HG02970 (cell line): ENCODE measurements at regions not wholly inside any gene's neighbourhood (a gene's known extent, or its start where the extent isn't known, plus 50 kb on each side); places are given as distances from the start of the nearest gene placed in this dataset.
"Not testable (repeated sequence)": the region's sequence is repeated elsewhere in the genome, so short reads cannot be mapped to it uniquely, and the experiment has no call there.

Source experiments
- ATAC-seq: cut with Tn5 transposase; IDR thresholded peaks from one replicate; pipeline ENCODE4 v1.9.1; 2021; ENCODE audit warnings: mild to moderate bottlenecking, moderate library complexity, moderate number of reproducible peaks; ENCODE audit not compliant: unreplicated experiment, low FRiP score

DNA sequence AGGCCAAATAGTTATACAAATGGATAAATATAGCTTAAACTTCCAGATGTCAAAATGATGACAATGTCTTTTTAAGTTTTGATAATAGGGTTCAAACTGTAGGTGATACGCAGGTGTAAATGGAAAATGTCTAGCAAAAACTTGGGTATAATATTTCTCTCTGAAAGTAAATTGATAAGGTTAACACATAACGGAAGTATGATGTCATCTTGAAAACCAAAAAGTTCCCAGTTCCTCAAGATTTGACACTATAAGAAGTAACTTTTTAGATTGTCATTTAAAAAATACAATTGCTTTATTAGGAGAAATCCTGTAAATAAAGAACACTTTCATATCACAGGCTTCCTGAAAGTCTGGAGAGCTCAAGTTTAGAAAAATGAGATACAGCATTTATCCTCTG lies 483.4 kb downstream of the FRK start:
- no peak for ATAC-seq

- ATAC-seq, result no peak
Measured at GRCh38 chr6:115575285-115575684, 485.4 kb downstream of the FRK start.

- no peak for ATAC-seq
Measured at GRCh38 chr6:115573861-115574260, 486.8 kb downstream of the FRK start.

GRCh38 chr6:115570331-115570730 lies 490.4 kb downstream of the FRK start:
- ATAC-seq, result no peak

DNA sequence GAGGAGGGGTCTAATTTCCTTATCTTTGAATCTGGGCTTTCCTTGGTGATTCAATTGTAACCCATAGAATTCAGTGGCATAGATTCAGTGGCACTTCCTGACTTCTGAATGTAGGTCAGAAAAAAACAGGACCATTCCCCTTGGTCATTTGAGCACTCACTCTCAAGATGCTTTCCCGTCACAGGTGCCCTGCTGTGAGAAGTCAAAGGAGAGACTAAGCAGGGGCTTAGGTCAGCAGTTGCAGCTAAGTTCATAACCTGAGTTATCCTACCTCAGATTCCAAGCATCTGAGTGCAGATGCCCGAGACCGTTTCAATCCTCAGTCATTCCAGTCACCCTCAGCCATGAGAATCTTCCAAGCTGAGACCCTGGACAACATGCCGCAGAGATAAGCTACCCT lies 506.6 kb downstream of the FRK start:
- no peak for ATAC-seq

- ATAC-seq, result no peak
Measured at GRCh38 chr6:115551527-115551926, 509.2 kb downstream of the FRK start.

DNA sequence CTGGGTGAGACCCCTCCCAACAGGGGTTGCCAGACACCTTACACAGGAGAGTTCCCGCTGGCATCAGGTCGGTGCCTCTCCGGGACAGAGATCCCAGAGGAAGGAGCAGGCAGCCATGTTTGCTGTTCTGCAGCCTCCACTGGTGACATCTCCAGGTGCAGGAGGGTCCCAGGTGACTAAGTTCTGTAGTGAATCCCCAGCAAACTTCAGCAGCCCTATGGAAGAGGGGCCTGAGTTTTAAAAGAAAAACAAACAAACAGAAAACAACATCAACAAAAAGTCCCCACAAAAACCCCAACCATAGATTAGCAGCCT lies 515.1 kb downstream of the FRK start:
- no peak for ATAC-seq

DNA sequence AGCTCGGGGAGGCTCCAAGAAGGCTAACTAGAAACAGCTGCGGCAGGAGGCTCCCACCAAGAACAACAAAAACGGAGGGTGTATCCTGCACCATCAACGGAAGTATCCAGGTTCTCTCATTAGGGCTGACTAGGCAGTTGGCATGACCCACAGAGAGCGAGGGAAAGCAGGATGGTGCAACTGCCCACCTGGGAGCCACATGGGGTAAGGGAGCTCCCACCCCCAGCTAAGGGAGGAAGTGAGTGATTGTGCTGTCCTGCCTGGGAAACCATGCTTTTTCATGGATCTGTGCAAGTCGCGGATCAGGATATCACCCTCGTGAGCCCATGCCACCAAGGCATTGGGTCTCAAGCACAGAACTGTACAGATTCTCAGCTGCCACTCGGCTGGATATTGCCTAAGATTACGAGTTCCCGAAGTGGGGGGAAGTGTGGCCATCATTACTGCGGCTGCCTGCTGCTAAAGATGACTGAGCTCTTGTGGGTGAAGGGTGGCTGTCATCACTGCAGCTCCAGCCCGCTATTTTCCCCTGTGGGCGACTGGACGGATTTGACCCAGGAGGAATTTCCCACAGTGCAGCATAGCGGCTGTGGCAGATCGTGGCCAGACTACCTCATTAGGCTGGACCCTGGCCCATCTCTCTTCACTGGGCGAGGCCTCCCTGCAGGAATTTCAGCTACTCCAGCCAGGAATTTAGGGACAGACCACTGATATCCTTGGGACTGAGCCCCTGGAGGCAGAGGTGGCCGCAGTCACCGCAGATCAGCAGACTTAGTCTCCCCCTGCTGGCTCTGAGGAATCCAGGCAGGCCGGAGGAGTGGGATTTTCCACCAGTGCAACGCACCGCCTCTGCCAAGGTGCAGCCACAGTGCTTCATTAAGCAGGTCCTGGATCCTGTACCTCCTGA lies 515.7 kb downstream of the FRK start:
- no peak for ATAC-seq

DNA sequence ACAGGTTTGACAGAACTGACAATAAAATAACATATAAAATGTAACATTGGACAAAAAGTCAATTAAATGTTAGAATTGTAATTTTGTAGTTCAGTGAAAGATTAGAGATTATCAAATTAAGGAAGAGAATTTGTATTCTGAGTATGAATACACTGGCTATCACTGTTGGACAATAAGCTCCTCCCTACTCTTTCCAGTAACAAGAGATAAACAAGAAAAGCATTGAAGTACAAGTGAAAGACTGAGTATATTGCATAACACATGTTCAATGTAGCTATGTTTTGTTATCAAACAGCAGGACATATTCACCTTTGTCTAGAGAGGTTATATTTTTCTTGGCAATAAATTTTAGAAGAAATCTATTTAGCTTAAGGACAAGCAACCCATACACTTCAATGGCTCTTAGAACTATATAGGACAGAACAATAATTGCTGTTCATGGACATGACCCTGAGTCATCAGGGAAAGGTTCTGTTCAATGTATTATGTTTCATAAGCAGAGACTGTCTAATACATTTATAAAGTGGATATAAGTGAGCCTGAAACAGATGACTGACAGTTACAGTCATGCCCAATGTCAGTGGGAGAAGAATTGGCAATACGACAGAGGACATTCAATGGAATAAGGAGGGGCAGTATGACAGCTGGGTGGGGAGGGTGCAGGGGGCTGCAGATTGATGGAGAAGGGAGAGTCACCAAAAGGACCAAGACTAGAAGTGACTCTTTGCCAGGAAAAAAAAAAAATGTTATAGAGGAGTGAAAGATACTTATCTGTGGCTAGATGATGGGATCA lies 520.4 kb downstream of the FRK start:
- no peak for ATAC-seq

GRCh38 chr6:115539531-115539930 lies 521.2 kb downstream of the FRK start:
- ATAC-seq, result no peak

DNA sequence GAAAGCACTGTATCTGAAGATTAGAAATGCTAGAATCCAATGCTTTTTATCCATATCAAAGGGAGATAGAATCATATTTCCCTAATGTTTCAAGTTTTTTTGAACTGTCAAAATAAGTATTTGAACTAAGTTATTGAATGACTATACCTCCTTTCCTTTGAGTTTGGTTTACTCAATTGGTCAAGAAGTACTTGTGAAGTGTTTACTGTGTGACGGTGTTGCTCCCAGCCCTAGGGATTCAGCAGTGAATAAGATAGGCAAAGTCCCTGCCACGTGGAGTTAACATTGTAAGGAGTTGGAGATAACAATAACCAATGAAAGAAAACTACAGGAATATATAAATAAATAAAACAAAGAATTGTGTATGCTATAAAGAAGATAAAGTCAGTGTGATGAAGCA lies 535.9 kb downstream of the FRK start:
- no peak for ATAC-seq

- ATAC-seq, result not testable (repeated sequence)
Measured at GRCh38 chr6:115521747-115522146, 538.9 kb downstream of the FRK start.

GRCh38 chr6:115514656-115515055 lies 546.0 kb downstream of the FRK start:
- no peak for ATAC-seq

- no peak for ATAC-seq
Measured at GRCh38 chr6:115512923-115513322, 547.8 kb downstream of the FRK start.

DNA sequence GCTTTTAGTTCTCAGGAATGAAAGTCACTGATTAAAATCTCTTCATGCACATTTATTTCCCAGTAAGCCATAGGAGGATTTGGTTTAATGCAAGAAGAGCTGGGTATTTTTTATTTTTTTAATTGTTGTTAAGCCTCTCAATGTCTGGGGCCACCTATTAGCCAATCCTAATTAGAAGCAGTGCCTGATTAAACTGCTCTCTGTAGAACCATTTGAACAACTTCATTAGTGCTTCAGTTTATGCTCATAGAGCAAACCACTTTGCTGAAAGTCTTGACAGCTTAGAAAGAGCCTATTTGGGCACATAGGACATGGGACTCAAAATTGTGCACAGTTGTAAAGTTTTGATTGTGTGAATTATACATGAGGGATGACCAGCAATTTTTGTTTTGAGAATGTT lies 548.9 kb downstream of the FRK start:
- no peak for ATAC-seq

GRCh38 chr6:115502432-115502831 lies 558.3 kb downstream of the FRK start:
- ATAC-seq, result not testable (repeated sequence)

- no peak for ATAC-seq
Measured at GRCh38 chr6:115495184-115495583, 565.5 kb downstream of the FRK start.

GRCh38 chr6:115487331-115487730 lies 573.4 kb downstream of the FRK start:
- no peak for ATAC-seq

DNA sequence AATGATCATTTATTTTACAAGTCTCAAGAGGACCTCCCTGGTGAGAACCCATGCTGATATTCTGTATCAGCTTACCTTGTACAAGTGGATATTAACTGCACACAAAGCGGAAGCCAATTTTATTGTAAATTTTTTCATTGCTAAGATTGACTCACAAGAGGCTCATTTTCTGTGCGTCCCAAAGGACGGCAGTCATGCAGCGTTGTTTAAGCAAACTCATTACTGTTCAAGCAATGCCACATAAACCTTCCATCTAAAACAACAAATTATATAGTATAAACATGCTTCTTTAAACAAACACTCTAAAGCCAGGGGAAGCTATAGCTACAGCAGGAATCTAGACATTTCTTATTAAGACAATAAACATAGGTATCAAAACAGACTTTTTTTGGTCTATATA lies 575.3 kb downstream of the FRK start:
- no peak for ATAC-seq

DNA sequence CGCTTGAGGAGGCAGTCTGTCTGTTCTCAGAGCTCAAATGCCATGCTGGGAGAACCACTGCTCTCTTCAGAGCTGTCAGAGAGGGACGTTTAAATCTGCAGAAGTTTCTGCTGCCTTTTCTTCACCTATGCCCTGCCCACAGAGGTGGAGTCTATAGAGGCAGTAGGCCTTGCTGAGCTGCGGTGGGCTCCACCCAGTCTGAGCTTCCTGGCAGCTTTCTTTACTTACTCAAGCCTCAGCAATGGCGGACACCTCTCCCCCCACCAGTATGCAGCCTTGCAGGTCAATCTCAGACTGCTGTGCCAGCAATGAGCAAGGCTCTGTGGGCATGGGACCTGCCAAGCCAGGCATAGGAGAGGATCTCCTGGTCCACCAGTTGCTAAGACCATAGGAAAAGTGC lies 580.1 kb downstream of the FRK start:
- not testable (repeated sequence) for ATAC-seq

GRCh38 chr6:115474443-115475041 lies 586.1 kb downstream of the FRK start:
- ATAC-seq, result no peak
